Testis (tissue), 2 donors: ENCODE measurements at regions not wholly inside any gene's neighbourhood (a gene's known extent, or its start where the extent isn't known, plus 50 kb on each side); places are given as distances from the start of the nearest gene placed in this dataset.

Source experiments
- DNase-seq: peaks from one replicate; pipeline ENCODE4 v3.0.0-alpha.2; 2019
- H3K27ac ChIP-seq, 2 donors: fragments of 200-600 bp; sonication (generic); one replicate each; pipeline ENCODE4 v1.5.1; 2019
- H3K27me3 ChIP-seq: fragments of 200-600 bp; sonication (generic); one replicate; pipeline ENCODE4 v1.5.1; 2019
- H3K36me3 ChIP-seq: fragments of 200-600 bp; sonication (generic); one replicate; pipeline ENCODE4 v1.5.1; 2017; ENCODE audit warnings: low read depth; ENCODE audit errors: missing control alignments
- H3K4me1 ChIP-seq: fragments of 200-600 bp; sonication (generic); one replicate; pipeline ENCODE4 v1.5.1; 2019
- H3K4me3 ChIP-seq, 2 donors: fragments of 200-600 bp; sonication (generic); one replicate each; pipeline ENCODE4 v1.5.1; 2017 to 2019
- H3K9me3 ChIP-seq: fragments of 200-600 bp; sonication (generic); one replicate; pipeline ENCODE4 v1.5.1; 2017
- CTCF ChIP-seq, 3 experiments: fragments of 450-650 bp in 2 of 3; fragments of 200-600 bp in 1 of 3; sonication (generic) in 1 of 3; IDR thresholded peaks; one replicate each; pipeline ENCODE4 v1.5.1; 2016 to 2019; ENCODE audit warnings: antibody characterized with exemption in 3 of 3, mild to moderate bottlenecking in 2 of 3, moderate library complexity in 1 of 3
- POLR2A ChIP-seq: fragments of 450-650 bp; IDR thresholded peaks from one replicate; pipeline ENCODE4 v1.6.1; 2017; ENCODE audit warnings: antibody characterized with exemption, mild to moderate bottlenecking, moderate library complexity
- WGBS, 2 donors: methylation state at CpG; one replicate each; pipeline ENCODE4 v1.1.5; 2018; 5-methylcytosine and 5-hydroxymethylcytosine counted together
- intact Hi-C: fragments of 100-400 bp; cut with DNase I; formaldehyde crosslinking; loops from one replicate; pipeline ENCODE4 v1.15.1; 2023; ENCODE audit warnings: low total_unique reads

DNA sequence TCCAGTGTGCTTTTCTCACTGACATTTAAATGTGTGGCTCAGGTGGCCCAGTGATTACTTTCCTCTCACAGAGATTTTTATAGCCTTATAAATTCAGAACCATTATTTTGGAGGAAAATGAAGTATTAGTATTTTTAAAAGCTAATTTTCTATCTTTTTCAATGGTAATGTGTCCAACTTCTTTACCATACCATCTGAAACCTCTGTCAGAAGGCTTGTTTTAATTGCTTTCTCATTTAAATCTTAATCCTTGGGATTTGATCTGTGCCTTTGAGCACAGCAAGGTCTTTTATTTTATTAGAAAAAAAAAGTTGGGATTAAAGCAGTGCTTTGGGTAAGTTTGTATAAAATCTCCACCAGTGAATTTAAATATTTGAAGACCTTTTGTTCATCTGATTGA lies 452.3 kb upstream of the RAG2 start:
- no peaks in the 10 kb centered on the region for H3K27me3 ChIP-seq
- no peak overlapping the region for H3K27ac ChIP-seq
- H3K4me3 ChIP-seq = no peak overlapping the region
- no peaks in the 10 kb centered on the region for H3K9me3 ChIP-seq
- no peaks in the 10 kb centered on the region for H3K4me1 ChIP-seq
- intact Hi-C loops = no loop called here
- H3K36me3 ChIP-seq = no peaks in the 10 kb centered on the region
- no peak for DNase-seq
- no peak for TF ChIP-seq CTCF (IDR thresholded peaks at IDR 0.05)
- TF ChIP-seq POLR2A = no peak

GRCh38 chr11:37040921-37041320 lies 442.9 kb upstream of the RAG2 start:
- DNase-seq = no peak
- Histone ChIP-seq H3K27ac (no peak overlapping the region), H3K9me3 (no peaks in the 10 kb centered on the region), H3K36me3 (no peaks in the 10 kb centered on the region), H3K4me1 (no peaks in the 10 kb centered on the region), H3K4me3 (no peak overlapping the region), H3K27me3 (no peaks in the 10 kb centered on the region)
- intact Hi-C loops = no loop called here
- TF ChIP-seq POLR2A (no peak), CTCF (IDR thresholded peaks at IDR 0.05) (no peak)

GRCh38 chr11:37038911-37039310 lies 440.9 kb upstream of the RAG2 start:
- Histone ChIP-seq H3K4me3 (no peak overlapping the region), H3K27ac (no peak overlapping the region), H3K27me3 (no peaks in the 10 kb centered on the region), H3K4me1 (no peaks in the 10 kb centered on the region), H3K9me3 (no peaks in the 10 kb centered on the region), H3K36me3 (no peaks in the 10 kb centered on the region)
- 26 to 47% methylated on average over 3 of the region's 3 CpGs for WGBS, 2 donors
- DNase-seq = no peak
- intact Hi-C loops = no loop called here
- TF ChIP-seq POLR2A = no peak
- TF ChIP-seq CTCF (IDR thresholded peaks at IDR 0.05) = no peak

DNA sequence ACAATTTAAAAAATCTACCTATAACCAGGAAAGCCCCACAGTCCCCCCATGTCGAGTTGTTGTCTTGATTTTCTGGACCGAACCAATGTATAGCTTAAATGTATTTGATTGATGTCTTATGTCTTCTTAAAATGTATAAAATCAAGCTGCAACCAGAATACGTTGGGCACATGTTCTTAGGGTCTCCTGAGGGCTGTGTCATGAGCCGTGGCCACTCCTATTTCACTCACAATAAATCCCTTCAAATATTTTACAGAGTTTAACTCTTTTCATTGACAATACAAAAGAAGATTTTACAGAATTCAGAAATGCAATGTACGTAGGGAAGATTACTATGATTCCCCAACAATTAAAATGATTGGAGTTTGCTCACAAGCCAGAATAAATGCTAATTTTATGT lies 428.7 kb upstream of the RAG2 start:
- WGBS, 2 donors = 86% methylated on average over 5 of the region's 5 CpGs
- Histone ChIP-seq H3K4me1 (no peaks in the 10 kb centered on the region), H3K36me3 (no peaks in the 10 kb centered on the region), H3K27ac (no peak overlapping the region), H3K4me3 (no peak overlapping the region), H3K27me3 (no peaks in the 10 kb centered on the region), H3K9me3 (no peaks in the 10 kb centered on the region)
- DNase-seq = no peak
- intact Hi-C loops = no loop called here
- TF ChIP-seq POLR2A (no peak), CTCF (IDR thresholded peaks at IDR 0.05) (no peak)

GRCh38 chr11:37026326-37026725 lies 428.3 kb upstream of the RAG2 start:
- TF ChIP-seq CTCF (IDR thresholded peaks at IDR 0.05) = no peak
- no peak for TF ChIP-seq POLR2A
- Histone ChIP-seq H3K9me3 (no peaks in the 10 kb centered on the region), H3K27me3 (no peaks in the 10 kb centered on the region), H3K4me3 (no peak overlapping the region), H3K27ac (no peak overlapping the region), H3K4me1 (no peaks in the 10 kb centered on the region), H3K36me3 (no peaks in the 10 kb centered on the region)
- no peak for DNase-seq
- intact Hi-C loops = no loop called here
- WGBS, 2 donors = 40 to 52% methylated on average over 3 of the region's 3 CpGs
